ENCODE measurements at regions not wholly inside any gene's neighbourhood (a gene's known extent, or its start where the extent isn't known, plus 50 kb on each side); places are given as distances from the start of the nearest gene placed in this dataset.
"Not testable (repeated sequence)": the region's sequence is repeated elsewhere in the genome, so short reads cannot be mapped to it uniquely, and the experiment has no call there.

GRCh38 chr9:95729669-95730368 lies 145.7 kb upstream of the ERCC6L2 start:
- no peak for FAIRE-seq

- no peak for FAIRE-seq
These were observed 146.4 kb upstream of the ERCC6L2 start for GRCh38 chr9:95729046-95729445.

- FAIRE-seq, result no peak
These were observed 147.5 kb upstream of the ERCC6L2 start for GRCh38 chr9:95727947-95728520.

- FAIRE-seq, result no peak
These were observed 148.7 kb upstream of the ERCC6L2 start for GRCh38 chr9:95726756-95727155.

- FAIRE-seq, result no peak
These were observed 150.4 kb upstream of the ERCC6L2 start for GRCh38 chr9:95725045-95725444.

GRCh38 chr9:95724253-95724991 lies 151.1 kb upstream of the ERCC6L2 start:
- FAIRE-seq, result no peak

GRCh38 chr9:95722141-95722540 lies 153.3 kb upstream of the ERCC6L2 start:
- FAIRE-seq, result no peak

GRCh38 chr9:95721061-95721531 lies 154.4 kb upstream of the ERCC6L2 start:
- FAIRE-seq, result no peak

GRCh38 chr9:95720496-95720895 lies 155.0 kb upstream of the ERCC6L2 start:
- FAIRE-seq, result no peak

- no peak for FAIRE-seq
These were observed 156.1 kb upstream of the ERCC6L2 start for GRCh38 chr9:95719354-95719753.

- FAIRE-seq, result no peak
These were observed 157.2 kb upstream of the ERCC6L2 start for GRCh38 chr9:95718263-95718662.

- FAIRE-seq, result no peak
These were observed 159.5 kb upstream of the ERCC6L2 start for GRCh38 chr9:95715868-95716435.

- FAIRE-seq, result no peak
These were observed 165.0 kb upstream of the ERCC6L2 start for GRCh38 chr9:95710446-95710845.

- FAIRE-seq, result no peak
These were observed 178.8 kb upstream of the ERCC6L2 start for GRCh38 chr9:95696701-95697100.

- no peak for FAIRE-seq
These were observed 174.7 kb upstream of the PTCH1 start for GRCh38 chr9:95691435-95691834.

- no peak for FAIRE-seq
These were observed 172.9 kb upstream of the PTCH1 start for GRCh38 chr9:95689669-95690068.

GRCh38 chr9:95684516-95684915 lies 167.7 kb upstream of the PTCH1 start:
- FAIRE-seq, result no peak

- FAIRE-seq, result not testable (repeated sequence)
These were observed 163.5 kb upstream of the PTCH1 start for GRCh38 chr9:95680306-95680705.

- no peak for FAIRE-seq
These were observed 163.1 kb upstream of the PTCH1 start for GRCh38 chr9:95679874-95680273.

- no peak for FAIRE-seq
These were observed 162.0 kb upstream of the PTCH1 start for GRCh38 chr9:95678759-95679158.

- no peak for FAIRE-seq
These were observed 153.4 kb upstream of the PTCH1 start for GRCh38 chr9:95670122-95670521.

GRCh38 chr9:95669253-95669652 lies 152.5 kb upstream of the PTCH1 start:
- no peak for FAIRE-seq

- no peak for FAIRE-seq
These were observed 151.0 kb upstream of the PTCH1 start for GRCh38 chr9:95667789-95668188.

- no peak for FAIRE-seq
These were observed 150.0 kb upstream of the PTCH1 start for GRCh38 chr9:95666785-95667155.
